Activated T-cell treated with anti-CD3 and anti-CD28 coated beads, Interleukin-2, amount 50 U/mL, for 24 hours (primary cell): ENCODE measurements at regions not wholly inside any gene's neighbourhood (a gene's known extent, or its start where the extent isn't known, plus 50 kb on each side); places are given as distances from the start of the nearest gene placed in this dataset.
"Not testable (repeated sequence)": the region's sequence is repeated elsewhere in the genome, so short reads cannot be mapped to it uniquely, and the experiment has no call there.

Experiments
- DNase-seq: peaks from one replicate; pipeline ENCODE4 v3.0.0-alpha.2; 2020
- H3K27ac Mint-ChIP-seq: 2 replicates; pipeline ENCODE4 v1.8.0; 2020; ENCODE audit warnings: mild to moderate bottlenecking, mixed read lengths
- H3K27me3 Mint-ChIP-seq: 2 replicates; pipeline ENCODE4 v1.8.0; 2020; ENCODE audit warnings: mixed read lengths
- H3K36me3 Mint-ChIP-seq: 2 replicates; pipeline ENCODE4 v1.8.0; 2020; ENCODE audit warnings: low read depth, mixed read lengths
- H3K4me1 Mint-ChIP-seq: 2 replicates; pipeline ENCODE4 v1.8.0; 2020; ENCODE audit warnings: low read depth, mixed read lengths
- H3K4me3 Mint-ChIP-seq: 2 replicates; pipeline ENCODE4 v1.8.0; 2020; ENCODE audit warnings: mild to moderate bottlenecking, moderate library complexity, mixed read lengths
- H3K9me3 Mint-ChIP-seq: 2 replicates; pipeline ENCODE4 v1.8.0; 2020; ENCODE audit warnings: mixed read lengths

DNA sequence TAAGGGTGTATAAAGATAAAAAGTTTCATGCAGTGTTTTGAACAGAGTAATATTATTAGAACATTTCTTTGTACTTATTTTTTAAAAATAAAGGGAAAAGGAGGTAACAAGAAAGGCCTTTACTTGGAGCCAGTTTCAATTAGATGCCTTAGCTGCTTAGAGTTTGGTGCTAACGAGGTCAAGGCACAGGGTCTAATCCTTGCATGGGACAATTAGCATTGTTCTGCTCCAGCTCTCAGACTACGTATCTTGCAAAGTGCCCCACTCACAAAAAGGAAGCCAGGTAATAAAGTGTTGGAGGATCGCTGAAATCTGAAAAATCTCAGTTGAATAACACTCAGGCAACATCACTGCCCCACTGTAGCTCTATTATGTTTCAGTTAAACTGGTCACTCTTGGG, 2011.3 kb downstream of the EFNA5 start:
- peaks cover 5% of the 10 kb centered on the region for H3K9me3 Mint-ChIP-seq
- no peaks in the 10 kb centered on the region for H3K27me3 Mint-ChIP-seq
- H3K27ac Mint-ChIP-seq, result no peak overlapping the region
- no peak for DNase-seq
- H3K4me3 Mint-ChIP-seq, result no peak overlapping the region
- no peaks in the 10 kb centered on the region for H3K4me1 Mint-ChIP-seq
- no peaks in the 10 kb centered on the region for H3K36me3 Mint-ChIP-seq

- no peak for DNase-seq
- H3K27me3 Mint-ChIP-seq, result no peaks in the 10 kb centered on the region
- no peaks in the 10 kb centered on the region for H3K4me1 Mint-ChIP-seq
- peaks cover 10% of the 10 kb centered on the region for H3K9me3 Mint-ChIP-seq
- no peak overlapping the region for H3K27ac Mint-ChIP-seq
- H3K36me3 Mint-ChIP-seq, result no peaks in the 10 kb centered on the region
- no peak overlapping the region for H3K4me3 Mint-ChIP-seq
Measured at GRCh38 chr5:105640328-105640727, 2030.4 kb downstream of the EFNA5 start.

- H3K4me3 Mint-ChIP-seq, result no peak overlapping the region
- H3K9me3 Mint-ChIP-seq, result peaks cover 10% of the 10 kb centered on the region
- H3K36me3 Mint-ChIP-seq, result no peaks in the 10 kb centered on the region
- no peaks in the 10 kb centered on the region for H3K4me1 Mint-ChIP-seq
- no peak overlapping the region for H3K27ac Mint-ChIP-seq
- no peaks in the 10 kb centered on the region for H3K27me3 Mint-ChIP-seq
- DNase-seq, result no peak
Measured at GRCh38 chr5:105639511-105639910, 2031.2 kb downstream of the EFNA5 start.

DNA sequence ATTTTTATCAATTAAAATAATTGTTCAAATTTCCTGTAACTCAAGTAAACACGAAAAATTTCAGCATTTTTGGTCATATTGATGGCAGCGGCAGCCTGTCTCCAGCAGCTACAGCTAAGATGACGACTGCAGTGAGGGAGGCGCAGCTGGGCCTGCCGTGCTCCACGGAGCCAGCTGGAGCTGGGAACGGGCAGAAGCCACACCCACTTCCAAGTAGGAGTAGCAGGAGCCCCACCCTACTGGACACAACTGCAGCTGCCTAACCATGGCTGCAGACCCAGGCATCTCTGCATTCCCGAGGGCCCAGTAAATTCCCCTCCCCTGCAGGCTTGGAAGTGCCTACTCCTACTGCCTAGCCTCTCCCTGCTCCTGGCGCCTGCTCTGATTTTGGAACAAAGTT, 2031.7 kb downstream of the EFNA5 start:
- DNase-seq, result no peak
- Mint-ChIP-seq H3K27ac (no peak overlapping the region), H3K36me3 (no peaks in the 10 kb centered on the region), H3K4me1 (no peaks in the 10 kb centered on the region), H3K9me3 (peaks cover 10% of the 10 kb centered on the region), H3K27me3 (no peaks in the 10 kb centered on the region), H3K4me3 (no peak overlapping the region)

GRCh38 chr5:105638437-105638836, 2032.3 kb downstream of the EFNA5 start:
- Mint-ChIP-seq H3K36me3 (no peaks in the 10 kb centered on the region), H3K4me3 (no peak overlapping the region), H3K4me1 (no peaks in the 10 kb centered on the region), H3K27me3 (no peaks in the 10 kb centered on the region), H3K27ac (no peak overlapping the region), H3K9me3 (peaks cover 7% of the 10 kb centered on the region)
- DNase-seq, result no peak

DNA sequence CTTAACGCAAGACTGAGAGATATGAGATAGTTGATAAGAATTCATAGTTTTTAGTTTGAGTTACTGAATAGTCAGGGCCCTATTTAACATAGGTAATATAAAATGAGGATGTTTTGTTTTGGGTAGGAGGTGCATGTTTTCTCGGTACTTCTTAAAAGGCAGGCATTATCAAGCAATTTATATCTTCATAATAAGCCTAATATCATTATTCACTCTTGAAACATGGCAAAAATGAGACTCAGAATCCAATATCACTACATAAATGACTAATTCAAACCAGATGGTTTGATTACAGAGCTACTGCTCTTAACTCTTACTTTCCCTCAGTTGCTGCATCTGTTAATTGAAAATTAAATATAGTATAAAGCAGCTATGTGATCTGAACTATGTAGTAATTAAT, 2038.7 kb downstream of the EFNA5 start:
- H3K9me3 Mint-ChIP-seq, result peaks cover 7% of the 10 kb centered on the region
- DNase-seq, result no peak
- no peak overlapping the region for H3K4me3 Mint-ChIP-seq

GRCh38 chr5:105630803-105631202, 2039.9 kb downstream of the EFNA5 start:
- Mint-ChIP-seq H3K4me1 (no peaks in the 10 kb centered on the region), H3K27me3 (no peaks in the 10 kb centered on the region), H3K27ac (no peak overlapping the region), H3K36me3 (no peaks in the 10 kb centered on the region), H3K4me3 (no peak overlapping the region), H3K9me3 (peaks cover 9% of the 10 kb centered on the region)
- no peak for DNase-seq

More for the DNA sequence above, 2038.7 kb downstream of the EFNA5 start:
- no peaks in the 10 kb centered on the region for H3K4me1 Mint-ChIP-seq
- no peak overlapping the region for H3K27ac Mint-ChIP-seq
- H3K27me3 Mint-ChIP-seq, result no peaks in the 10 kb centered on the region
- no peaks in the 10 kb centered on the region for H3K36me3 Mint-ChIP-seq

GRCh38 chr5:105619725-105620124, 2051.0 kb downstream of the EFNA5 start:
- no peak overlapping the region for H3K4me3 Mint-ChIP-seq
- no peaks in the 10 kb centered on the region for H3K36me3 Mint-ChIP-seq
- no peaks in the 10 kb centered on the region for H3K27me3 Mint-ChIP-seq
- peaks cover 11% of the 10 kb centered on the region for H3K9me3 Mint-ChIP-seq
- H3K27ac Mint-ChIP-seq, result no peak overlapping the region
- H3K4me1 Mint-ChIP-seq, result no peaks in the 10 kb centered on the region
- DNase-seq, result no peak

- no peaks in the 10 kb centered on the region for H3K4me1 Mint-ChIP-seq
- no peak overlapping the region for H3K27ac Mint-ChIP-seq
- peaks cover 14% of the 10 kb centered on the region for H3K9me3 Mint-ChIP-seq
- no peaks in the 10 kb centered on the region for H3K27me3 Mint-ChIP-seq
- no peak for DNase-seq
- no peak overlapping the region for H3K4me3 Mint-ChIP-seq
- no peaks in the 10 kb centered on the region for H3K36me3 Mint-ChIP-seq
Measured at GRCh38 chr5:105617436-105618215, 2053.1 kb downstream of the EFNA5 start.

DNA sequence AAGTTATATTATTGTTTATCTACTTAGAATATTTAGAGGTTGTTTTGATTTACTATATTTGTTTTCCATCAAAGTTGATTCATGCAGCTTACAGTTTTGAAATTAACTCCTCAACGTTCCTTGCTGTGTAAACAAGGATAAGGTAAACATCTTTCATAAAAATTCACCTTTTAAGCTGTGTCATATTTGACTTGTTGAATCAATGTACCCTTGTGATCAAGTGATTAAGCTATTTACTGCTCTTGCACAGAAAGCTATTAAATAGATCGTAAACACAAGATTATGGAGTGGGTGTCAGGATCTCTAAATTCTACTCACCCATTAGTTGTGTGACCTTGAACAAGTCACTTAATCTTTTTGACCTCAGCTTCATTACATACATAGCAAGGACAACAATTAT, 2054.0 kb upstream of the NUDT12 start:
- Mint-ChIP-seq H3K36me3 (no peaks in the 10 kb centered on the region), H3K9me3 (peaks cover 11% of the 10 kb centered on the region), H3K27ac (no peak overlapping the region), H3K4me1 (no peaks in the 10 kb centered on the region), H3K4me3 (no peak overlapping the region), H3K27me3 (no peaks in the 10 kb centered on the region)
- no peak for DNase-seq

DNA sequence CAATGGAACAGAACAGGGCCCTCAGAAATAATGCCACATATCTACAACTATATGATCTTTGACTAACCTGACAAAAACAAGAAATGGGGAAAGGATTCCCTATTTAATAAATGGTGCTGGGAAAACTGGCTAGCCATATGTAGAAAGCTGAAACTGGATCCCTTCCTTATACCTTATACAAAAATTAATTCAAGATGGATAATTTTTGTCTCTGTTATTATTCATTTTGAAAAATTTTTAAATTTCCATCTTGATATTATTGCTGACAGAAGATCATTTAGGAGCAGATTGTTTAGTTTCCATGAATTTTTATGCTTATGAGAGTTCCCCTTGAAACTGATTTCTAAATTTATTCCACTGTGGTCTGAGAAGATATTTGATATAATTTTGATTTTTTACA, 2039.8 kb upstream of the NUDT12 start:
- not testable (repeated sequence) for H3K27me3 Mint-ChIP-seq, H3K4me1 Mint-ChIP-seq, H3K27ac Mint-ChIP-seq, DNase-seq, H3K36me3 Mint-ChIP-seq, H3K4me3 Mint-ChIP-seq
- peaks cover 27% of the 10 kb centered on the region for H3K9me3 Mint-ChIP-seq

DNA sequence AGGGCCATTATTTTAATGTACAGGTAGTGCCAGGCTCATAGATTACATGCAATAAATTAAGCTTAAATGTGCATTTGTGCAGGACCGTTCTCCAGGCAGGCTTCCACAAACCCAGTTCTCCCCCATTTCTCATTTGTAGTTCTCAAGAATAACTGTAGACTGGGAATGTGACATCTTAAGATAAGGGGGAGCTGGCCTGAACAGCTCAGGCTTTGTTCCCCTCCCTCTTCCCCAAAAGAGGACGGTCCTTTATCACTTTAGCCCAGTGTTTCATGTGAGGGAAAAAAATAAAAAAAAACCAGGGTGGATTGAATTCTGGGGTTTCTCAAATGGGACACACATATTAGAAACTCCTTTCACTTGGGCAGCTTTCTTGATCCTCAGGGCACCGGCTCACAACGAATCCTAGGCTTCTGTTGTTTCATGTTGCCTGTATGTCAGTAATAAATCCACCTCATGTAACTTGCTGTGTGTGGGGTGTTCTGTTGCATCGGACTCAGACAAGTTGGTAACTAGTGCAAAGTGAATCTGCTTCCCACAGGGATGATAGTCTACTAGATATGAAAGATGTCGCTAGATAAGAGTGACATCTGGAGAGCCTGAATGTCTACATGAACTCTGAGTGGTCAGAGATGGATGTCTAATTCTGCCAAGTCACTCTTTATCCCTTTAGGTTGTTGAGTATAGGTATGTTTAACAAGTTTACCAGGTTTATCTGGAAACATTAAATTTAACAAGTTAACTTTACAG, 2030.6 kb upstream of the NUDT12 start:
- DNase-seq, result no peak
- no peaks in the 10 kb centered on the region for H3K27me3 Mint-ChIP-seq
- no peaks in the 10 kb centered on the region for H3K36me3 Mint-ChIP-seq

GRCh38 chr5:105587963-105588662, 2025.5 kb upstream of the NUDT12 start:
- H3K27ac Mint-ChIP-seq, result no peak overlapping the region
- H3K4me1 Mint-ChIP-seq, result no peaks in the 10 kb centered on the region
- no peaks in the 10 kb centered on the region for H3K36me3 Mint-ChIP-seq

More for the DNA sequence above, 2030.6 kb upstream of the NUDT12 start:
- no peak overlapping the region for H3K27ac Mint-ChIP-seq
- H3K9me3 Mint-ChIP-seq, result peaks cover 12% of the 10 kb centered on the region
- H3K4me3 Mint-ChIP-seq, result no peak overlapping the region
- H3K4me1 Mint-ChIP-seq, result no peaks in the 10 kb centered on the region

GRCh38 chr5:105581988-105582690, 2019.5 kb upstream of the NUDT12 start:
- Mint-ChIP-seq H3K9me3 (peaks cover 12% of the 10 kb centered on the region), H3K27me3 (no peaks in the 10 kb centered on the region), H3K27ac (no peak overlapping the region), H3K4me3 (no peak overlapping the region), H3K4me1 (no peaks in the 10 kb centered on the region), H3K36me3 (no peaks in the 10 kb centered on the region)
- DNase-seq, result no peak

More at GRCh38 chr5:105587963-105588662, 2025.5 kb upstream of the NUDT12 start:
- H3K9me3 Mint-ChIP-seq, result peaks cover 18% of the 10 kb centered on the region
- H3K4me3 Mint-ChIP-seq, result no peak overlapping the region
- H3K27me3 Mint-ChIP-seq, result no peaks in the 10 kb centered on the region
- no peak for DNase-seq
